ENCODE measurements at regions not wholly inside any gene's neighbourhood (a gene's known extent, or its start where the extent isn't known, plus 50 kb on each side); places are given as distances from the start of the nearest gene placed in this dataset.

DNA sequence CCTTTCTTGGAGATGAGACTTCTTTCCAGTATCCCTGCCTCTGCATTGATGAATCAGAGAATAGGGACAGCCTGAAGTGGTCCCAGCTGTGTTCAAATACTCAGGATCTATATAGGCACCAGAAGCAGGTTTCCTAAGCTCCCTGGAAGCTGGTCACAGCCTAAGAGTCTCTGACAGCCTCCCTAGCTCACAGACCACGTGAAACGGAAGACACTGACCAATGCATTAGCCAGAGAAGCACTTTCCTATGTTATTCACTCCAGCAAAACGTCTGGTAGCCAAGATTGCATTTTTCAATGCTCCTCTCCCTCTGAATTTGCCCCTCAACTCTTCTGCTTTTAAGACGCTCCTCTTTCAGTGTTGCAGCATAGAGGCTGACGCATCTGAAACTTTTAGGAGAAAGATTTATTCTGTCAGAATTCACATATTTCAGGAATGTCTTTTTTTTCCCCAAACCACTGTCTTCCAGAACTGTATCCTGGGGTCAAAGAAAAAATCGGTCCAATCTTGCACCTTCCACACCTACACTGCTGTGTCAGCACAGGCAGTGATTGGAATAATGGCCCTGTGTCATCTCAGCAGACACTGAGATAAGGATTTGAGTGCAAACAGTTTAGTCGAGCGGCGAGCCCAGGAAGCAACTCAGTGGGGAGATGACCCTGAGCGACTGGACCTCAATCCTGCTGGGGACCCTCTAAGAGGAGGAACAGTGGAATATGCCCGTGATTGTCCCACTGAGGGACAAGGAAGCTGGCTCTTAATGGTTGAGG is 109.4 kb downstream of the SMIM20 start (continued):
- TF ChIP-seq, protein P1, sequence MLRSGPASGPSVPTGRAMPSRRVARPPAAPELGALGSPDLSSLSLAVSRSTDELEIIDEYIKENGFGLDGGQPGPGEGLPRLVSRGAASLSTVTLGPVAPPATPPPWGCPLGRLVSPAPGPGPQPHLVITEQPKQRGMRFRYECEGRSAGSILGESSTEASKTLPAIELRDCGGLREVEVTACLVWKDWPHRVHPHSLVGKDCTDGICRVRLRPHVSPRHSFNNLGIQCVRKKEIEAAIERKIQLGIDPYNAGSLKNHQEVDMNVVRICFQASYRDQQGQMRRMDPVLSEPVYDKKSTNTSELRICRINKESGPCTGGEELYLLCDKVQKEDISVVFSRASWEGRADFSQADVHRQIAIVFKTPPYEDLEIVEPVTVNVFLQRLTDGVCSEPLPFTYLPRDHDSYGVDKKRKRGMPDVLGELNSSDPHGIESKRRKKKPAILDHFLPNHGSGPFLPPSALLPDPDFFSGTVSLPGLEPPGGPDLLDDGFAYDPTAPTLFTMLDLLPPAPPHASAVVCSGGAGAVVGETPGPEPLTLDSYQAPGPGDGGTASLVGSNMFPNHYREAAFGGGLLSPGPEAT (IDR thresholded peaks at IDR 0.05; ENCODE audit: low read depth), result no peak
- TF ChIP-seq ZNF622 (IDR thresholded peaks at IDR 0.05) (no peak), IKZF1 (conservative IDR thresholded peaks at IDR 0.05) (no peak), ZZZ3 (IDR thresholded peaks at IDR 0.05; ENCODE audit: control insufficient read depth, insufficient read length, low read depth) (no peak), NFYA (IDR thresholded peaks at IDR 0.05; ENCODE audit: borderline replicate concordance, low read depth, low read length) (no peak)
- TF ChIP-seq, protein P2, sequence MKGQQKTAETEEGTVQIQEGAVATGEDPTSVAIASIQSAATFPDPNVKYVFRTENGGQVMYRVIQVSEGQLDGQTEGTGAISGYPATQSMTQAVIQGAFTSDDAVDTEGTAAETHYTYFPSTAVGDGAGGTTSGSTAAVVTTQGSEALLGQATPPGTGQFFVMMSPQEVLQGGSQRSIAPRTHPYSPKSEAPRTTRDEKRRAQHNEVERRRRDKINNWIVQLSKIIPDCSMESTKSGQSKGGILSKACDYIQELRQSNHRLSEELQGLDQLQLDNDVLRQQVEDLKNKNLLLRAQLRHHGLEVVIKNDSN (IDR thresholded peaks at IDR 0.05; ENCODE audit: borderline replicate concordance, extremely low read length, insufficient read depth, low read depth, low read length), result no peak
- TF ChIP-seq, protein P3, sequence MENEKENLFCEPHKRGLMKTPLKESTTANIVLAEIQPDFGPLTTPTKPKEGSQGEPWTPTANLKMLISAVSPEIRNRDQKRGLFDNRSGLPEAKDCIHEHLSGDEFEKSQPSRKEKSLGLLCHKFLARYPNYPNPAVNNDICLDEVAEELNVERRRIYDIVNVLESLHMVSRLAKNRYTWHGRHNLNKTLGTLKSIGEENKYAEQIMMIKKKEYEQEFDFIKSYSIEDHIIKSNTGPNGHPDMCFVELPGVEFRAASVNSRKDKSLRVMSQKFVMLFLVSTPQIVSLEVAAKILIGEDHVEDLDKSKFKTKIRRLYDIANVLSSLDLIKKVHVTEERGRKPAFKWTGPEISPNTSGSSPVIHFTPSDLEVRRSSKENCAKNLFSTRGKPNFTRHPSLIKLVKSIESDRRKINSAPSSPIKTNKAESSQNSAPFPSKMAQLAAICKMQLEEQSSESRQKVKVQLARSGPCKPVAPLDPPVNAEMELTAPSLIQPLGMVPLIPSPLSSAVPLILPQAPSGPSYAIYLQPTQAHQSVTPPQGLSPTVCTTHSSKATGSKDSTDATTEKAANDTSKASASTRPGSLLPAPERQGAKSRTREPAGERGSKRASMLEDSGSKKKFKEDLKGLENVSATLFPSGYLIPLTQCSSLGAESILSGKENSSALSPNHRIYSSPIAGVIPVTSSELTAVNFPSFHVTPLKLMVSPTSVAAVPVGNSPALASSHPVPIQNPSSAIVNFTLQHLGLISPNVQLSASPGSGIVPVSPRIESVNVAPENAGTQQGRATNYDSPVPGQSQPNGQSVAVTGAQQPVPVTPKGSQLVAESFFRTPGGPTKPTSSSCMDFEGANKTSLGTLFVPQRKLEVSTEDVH (IDR thresholded peaks at IDR 0.05; ENCODE audit: low read depth, partially characterized antibody), result no peak
- TF ChIP-seq, protein P4, sequence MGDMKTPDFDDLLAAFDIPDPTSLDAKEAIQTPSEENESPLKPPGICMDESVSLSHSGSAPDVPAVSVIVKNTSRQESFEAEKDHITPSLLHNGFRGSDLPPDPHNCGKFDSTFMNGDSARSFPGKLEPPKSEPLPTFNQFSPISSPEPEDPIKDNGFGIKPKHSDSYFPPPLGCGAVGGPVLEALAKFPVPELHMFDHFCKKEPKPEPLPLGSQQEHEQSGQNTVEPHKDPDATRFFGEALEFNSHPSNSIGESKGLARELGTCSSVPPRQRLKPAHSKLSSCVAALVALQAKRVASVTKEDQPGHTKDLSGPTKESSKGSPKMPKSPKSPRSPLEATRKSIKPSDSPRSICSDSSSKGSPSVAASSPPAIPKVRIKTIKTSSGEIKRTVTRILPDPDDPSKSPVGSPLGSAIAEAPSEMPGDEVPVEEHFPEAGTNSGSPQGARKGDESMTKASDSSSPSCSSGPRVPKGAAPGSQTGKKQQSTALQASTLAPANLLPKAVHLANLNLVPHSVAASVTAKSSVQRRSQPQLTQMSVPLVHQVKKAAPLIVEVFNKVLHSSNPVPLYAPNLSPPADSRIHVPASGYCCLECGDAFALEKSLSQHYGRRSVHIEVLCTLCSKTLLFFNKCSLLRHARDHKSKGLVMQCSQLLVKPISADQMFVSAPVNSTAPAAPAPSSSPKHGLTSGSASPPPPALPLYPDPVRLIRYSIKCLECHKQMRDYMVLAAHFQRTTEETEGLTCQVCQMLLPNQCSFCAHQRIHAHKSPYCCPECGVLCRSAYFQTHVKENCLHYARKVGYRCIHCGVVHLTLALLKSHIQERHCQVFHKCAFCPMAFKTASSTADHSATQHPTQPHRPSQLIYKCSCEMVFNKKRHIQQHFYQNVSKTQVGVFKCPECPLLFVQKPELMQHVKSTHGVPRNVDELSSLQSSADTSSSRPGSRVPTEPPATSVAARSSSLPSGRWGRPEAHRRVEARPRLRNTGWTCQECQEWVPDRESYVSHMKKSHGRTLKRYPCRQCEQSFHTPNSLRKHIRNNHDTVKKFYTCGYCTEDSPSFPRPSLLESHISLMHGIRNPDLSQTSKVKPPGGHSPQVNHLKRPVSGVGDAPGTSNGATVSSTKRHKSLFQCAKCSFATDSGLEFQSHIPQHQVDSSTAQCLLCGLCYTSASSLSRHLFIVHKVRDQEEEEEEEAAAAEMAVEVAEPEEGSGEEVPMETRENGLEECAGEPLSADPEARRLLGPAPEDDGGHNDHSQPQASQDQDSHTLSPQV (IDR thresholded peaks at IDR 0.05), result no peak
- TF ChIP-seq, protein P5, sequence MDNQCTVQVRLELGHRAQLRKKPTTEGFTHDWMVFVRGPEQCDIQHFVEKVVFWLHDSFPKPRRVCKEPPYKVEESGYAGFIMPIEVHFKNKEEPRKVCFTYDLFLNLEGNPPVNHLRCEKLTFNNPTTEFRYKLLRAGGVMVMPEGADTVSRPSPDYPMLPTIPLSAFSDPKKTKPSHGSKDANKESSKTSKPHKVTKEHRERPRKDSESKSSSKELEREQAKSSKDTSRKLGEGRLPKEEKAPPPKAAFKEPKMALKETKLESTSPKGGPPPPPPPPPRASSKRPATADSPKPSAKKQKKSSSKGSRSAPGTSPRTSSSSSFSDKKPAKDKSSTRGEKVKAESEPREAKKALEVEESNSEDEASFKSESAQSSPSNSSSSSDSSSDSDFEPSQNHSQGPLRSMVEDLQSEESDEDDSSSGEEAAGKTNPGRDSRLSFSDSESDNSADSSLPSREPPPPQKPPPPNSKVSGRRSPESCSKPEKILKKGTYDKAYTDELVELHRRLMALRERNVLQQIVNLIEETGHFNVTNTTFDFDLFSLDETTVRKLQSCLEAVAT (IDR thresholded peaks at IDR 0.05), result no peak
